Ecto neural progenitor cell (in vitro differentiated cells): ENCODE measurements at regions not wholly inside any gene's neighbourhood (a gene's known extent, or its start where the extent isn't known, plus 50 kb on each side); places are given as distances from the start of the nearest gene placed in this dataset.
"Not testable (repeated sequence)": the region's sequence is repeated elsewhere in the genome, so short reads cannot be mapped to it uniquely, and the experiment has no call there.

Source experiments
- DNase-seq: peaks from one replicate; pipeline ENCODE4 v3.0.0-alpha.2; 2018; ENCODE audit warnings: low spot score

GRCh38 chr16:13805951-13806350, 114.0 kb upstream of the ERCC4 start:
- no peak for DNase-seq

GRCh38 chr16:13806671-13807070, 113.3 kb upstream of the ERCC4 start:
- no peak for DNase-seq

GRCh38 chr16:13808102-13808501, 111.9 kb upstream of the ERCC4 start:
- no peak for DNase-seq

- no peak for DNase-seq
Measured at GRCh38 chr16:13809765-13810164, 110.2 kb upstream of the ERCC4 start.

GRCh38 chr16:13811834-13812233, 108.1 kb upstream of the ERCC4 start:
- no peak for DNase-seq

- DNase-seq = no peak
Measured at GRCh38 chr16:13816701-13817100, 103.3 kb upstream of the ERCC4 start.

- no peak for DNase-seq
Measured at GRCh38 chr16:13823501-13823900, 96.5 kb upstream of the ERCC4 start.

- DNase-seq = no peak
Measured at GRCh38 chr16:13829697-13830299, 90.2 kb upstream of the ERCC4 start.

GRCh38 chr16:13833515-13833914, 86.4 kb upstream of the ERCC4 start:
- no peak for DNase-seq

- no peak for DNase-seq
Measured at GRCh38 chr16:13835387-13835786, 84.6 kb upstream of the ERCC4 start.

- DNase-seq = no peak
Measured at GRCh38 chr16:13835935-13836730, 83.8 kb upstream of the ERCC4 start.

GRCh38 chr16:13838401-13839190, 81.4 kb upstream of the ERCC4 start:
- DNase-seq = no peak

GRCh38 chr16:13839577-13839976, 80.4 kb upstream of the ERCC4 start:
- no peak for DNase-seq

GRCh38 chr16:13845232-13845631, 74.7 kb upstream of the ERCC4 start:
- no peak for DNase-seq

- DNase-seq = no peak
Measured at GRCh38 chr16:13848795-13849194, 71.2 kb upstream of the ERCC4 start.

GRCh38 chr16:13850173-13850572, 69.8 kb upstream of the ERCC4 start:
- DNase-seq = not testable (repeated sequence)

GRCh38 chr16:13852827-13853226, 67.1 kb upstream of the ERCC4 start:
- no peak for DNase-seq

GRCh38 chr16:13856398-13856797, 63.6 kb upstream of the ERCC4 start:
- DNase-seq = no peak

GRCh38 chr16:13856811-13857511, 63.0 kb upstream of the ERCC4 start:
- no peak for DNase-seq

- DNase-seq = no peak
Measured at GRCh38 chr16:13858873-13859580, 60.9 kb upstream of the ERCC4 start.

GRCh38 chr16:13863075-13863765, 56.7 kb upstream of the ERCC4 start:
- no peak for DNase-seq
